HepG2 (cell line): ENCODE measurements at regions not wholly inside any gene's neighbourhood (a gene's known extent, or its start where the extent isn't known, plus 50 kb on each side); places are given as distances from the start of the nearest gene placed in this dataset.
A peak's percentile ranks its signal among the peaks of the same experiment; 100 is the strongest.

ENCODE experiments used
- ATF4 ChIP-seq, 2 experiments: fragments of 450-650 bp in 1 of 2; sonication (generic) in 1 of 2; formaldehyde crosslinking; IDR thresholded peaks; 2 replicates each; pipeline versions ENCODE4 v1.5.0 to v1.8.0; 2020 to 2022; ENCODE audit warnings: mild to moderate bottlenecking in 1 of 2, missing genetic modification reagents in 1 of 2
- CEBPB ChIP-seq: IDR thresholded peaks from 2 replicates; pipeline ENCODE4 v1.6.1; 2011; ENCODE audit warnings: low read depth, low read length, improper control_type of control experiment, borderline replicate concordance
- ELF1 ChIP-seq: sonication (generic); formaldehyde crosslinking; IDR thresholded peaks from 2 replicates; pipeline ENCODE4 v1.4.0; 2020; ENCODE audit warnings: missing genetic modification reagents
- EP300 ChIP-seq, 3 experiments: sonication (generic) in 1 of 3; formaldehyde crosslinking in 1 of 3; IDR thresholded peaks; 2 replicates each; pipeline versions ENCODE4 v1.5.1 to v1.6.1; 2011 to 2020; ENCODE audit warnings: low read depth in 2 of 3, low read length in 2 of 3, borderline replicate concordance in 1 of 3, improper control_type of control experiment in 1 of 3, mild to moderate bottlenecking in 1 of 3, missing genetic modification reagents in 1 of 3, moderate library complexity in 1 of 3
- ETV5 ChIP-seq: IDR thresholded peaks from 2 replicates; pipeline ENCODE4 v1.6.1; 2018; ENCODE audit warnings: missing biosample characterization, missing genetic modification reagents, inconsistent platforms, borderline replicate concordance
- FOXK1 ChIP-seq: sonication (generic); formaldehyde crosslinking; IDR thresholded peaks from 2 replicates; pipeline ENCODE4 v1.4.0; 2020; ENCODE audit warnings: low read depth, missing genetic modification reagents, borderline replicate concordance
- GABPA ChIP-seq, 2 experiments: IDR thresholded peaks; 2 replicates each; pipeline ENCODE4 v1.6.1; 2011 to 2016; ENCODE audit warnings: low read depth in 2 of 2, low read length in 1 of 2, missing biosample characterization in 1 of 2, missing genetic modification characterization in 1 of 2
- HDAC2 ChIP-seq: sonication (generic); formaldehyde crosslinking; IDR thresholded peaks from 2 replicates; pipeline ENCODE4 v1.4.0; 2020; ENCODE audit warnings: missing genetic modification reagents
- HMGXB4 ChIP-seq, 2 experiments: sonication (generic) in 1 of 2; formaldehyde crosslinking in 1 of 2; IDR thresholded peaks; 2 replicates each; pipeline versions ENCODE4 v1.4.0 to v1.6.1; 2018 to 2020; ENCODE audit warnings: missing genetic modification reagents in 2 of 2, borderline replicate concordance in 1 of 2, low read depth in 1 of 2, mild to moderate bottlenecking in 1 of 2, missing biosample characterization in 1 of 2
- HNF4A ChIP-seq: sonication (generic); formaldehyde crosslinking; IDR thresholded peaks from 2 replicates; pipeline ENCODE4 v1.4.0; 2020; ENCODE audit warnings: missing genetic modification reagents
- IKZF5 ChIP-seq: IDR thresholded peaks from 2 replicates; pipeline ENCODE4 v1.6.1; 2018; ENCODE audit warnings: missing genetic modification reagents, mild to moderate bottlenecking, missing compliant biosample characterization
- IRF2 ChIP-seq: IDR thresholded peaks from 2 replicates; pipeline ENCODE4 v1.6.1; 2018; ENCODE audit warnings: missing genetic modification reagents, missing compliant biosample characterization
- PRDM15 ChIP-seq: sonication (generic); formaldehyde crosslinking; IDR thresholded peaks from 2 replicates; pipeline ENCODE4 v1.4.0; 2020; ENCODE audit warnings: missing genetic modification reagents
- RXRB ChIP-seq: IDR thresholded peaks from 2 replicates; pipeline ENCODE4 v1.6.1; 2016; ENCODE audit warnings: borderline replicate concordance, missing genetic modification reagents, missing compliant biosample characterization
- SOX13 ChIP-seq, 3 experiments: fragments of 450-650 bp in 1 of 3; sonication (generic) in 1 of 3; formaldehyde crosslinking in 1 of 3; IDR thresholded peaks in 2 of 3; conservative IDR thresholded peaks in 1 of 3; 2 replicates each; pipeline versions ENCODE4 v1.5.0 to v1.6.1; 2016 to 2020; ENCODE audit warnings: antibody characterized with exemption in 1 of 3, mild to moderate bottlenecking in 1 of 3, missing compliant biosample characterization in 1 of 3, missing genetic modification reagents in 1 of 3, moderate library complexity in 1 of 3
- ZKSCAN1 ChIP-seq: fragments of 150-350 bp; IDR thresholded peaks from 2 replicates; pipeline ENCODE4 v1.6.1; 2014; ENCODE audit warnings: low read length
- ZNF263 ChIP-seq: sonication (generic); formaldehyde crosslinking; IDR thresholded peaks from 2 replicates; pipeline ENCODE4 v1.4.0; 2020; ENCODE audit warnings: missing genetic modification reagents
- ZNF331 ChIP-seq: sonication (generic); formaldehyde crosslinking; IDR thresholded peaks from 2 replicates; pipeline ENCODE4 v1.4.0; 2020; ENCODE audit warnings: missing genetic modification reagents

- peak; percentile 73 for TF ChIP-seq ZNF263 (CRISPR knock-in tag)
- TF ChIP-seq RXRB (CRISPR knock-in tag) = peak; percentile 27; the same call in 1 of the 2 replicates
- peak; percentile 53; the same call in 1 of the 2 replicates for TF ChIP-seq ETV5 (CRISPR knock-in tag)
- 0 out of 4 replicates have a peak, but pooled peaks of 1 of the 2 experiments have one; percentile 21 for TF ChIP-seq EP300 (IDR thresholded peaks at IDR 0.05; ENCODE audit: low read depth in 2 of 2, low read length in 2 of 2)
- TF ChIP-seq EP300 (CRISPR knock-in tag; IDR thresholded peaks at IDR 0.05; ENCODE audit: borderline replicate concordance) = no peak
- 0 out of 2 replicates have a peak, but pooled peaks have one; percentile 42 for TF ChIP-seq HDAC2 (CRISPR knock-in tag)
- TF ChIP-seq IRF2 (CRISPR knock-in tag) = 0 out of 2 replicates have a peak, but pooled peaks have one; percentile 16
- peak; percentile 71; the same call in 1 of the 2 replicates for TF ChIP-seq CEBPB
- TF ChIP-seq IKZF5 (CRISPR knock-in tag) = 0 out of 2 replicates have a peak, but pooled peaks have one; percentile 25
- TF ChIP-seq ATF4 (CRISPR knock-in tag; IDR thresholded peaks at IDR 0.05) = peak in 1 of 2 experiments; percentile 88; a peak in 2 of 4 replicates
- TF ChIP-seq FOXK1 = no peak
- TF ChIP-seq PRDM15 = peak; percentile 79; the same call in 1 of the 2 replicates
- peak; percentile 26; the same call in 1 of the 2 replicates for TF ChIP-seq GABPA (IDR thresholded peaks at IDR 0.05; ENCODE audit: low read depth, low read length)
- peak; percentile 80 for TF ChIP-seq GABPA (CRISPR knock-in tag; IDR thresholded peaks at IDR 0.05; ENCODE audit: low read depth)
- TF ChIP-seq HMGXB4 (CRISPR knock-in tag; IDR thresholded peaks at IDR 0.05; ENCODE audit: borderline replicate concordance in 1 of 2, low read depth in 1 of 2) = no peak
- TF ChIP-seq SOX13 (IDR thresholded peaks at IDR 0.05) = no peak
- TF ChIP-seq SOX13 (CRISPR knock-in tag; conservative IDR thresholded peaks at IDR 0.05 in 1 of 2, IDR thresholded peaks at IDR 0.05 in 1 of 2) = peak in 1 of 2 experiments; percentile 16; a peak in 1 of 4 replicates
- peak; percentile 76 for TF ChIP-seq HNF4A
- no peak for TF ChIP-seq ZKSCAN1
- peak; percentile 79 for TF ChIP-seq ELF1 (CRISPR knock-in tag)
- TF ChIP-seq ZNF331 (CRISPR knock-in tag) = 0 out of 2 replicates have a peak, but pooled peaks have one; percentile 32
These were observed 102.3 kb upstream of the LMO4 start (continued) for GRCh38 chr1:87226341-87226760.
